ENCODE measurements at regions not wholly inside any gene's neighbourhood (a gene's known extent, or its start where the extent isn't known, plus 50 kb on each side); places are given as distances from the start of the nearest gene placed in this dataset.

DNA sequence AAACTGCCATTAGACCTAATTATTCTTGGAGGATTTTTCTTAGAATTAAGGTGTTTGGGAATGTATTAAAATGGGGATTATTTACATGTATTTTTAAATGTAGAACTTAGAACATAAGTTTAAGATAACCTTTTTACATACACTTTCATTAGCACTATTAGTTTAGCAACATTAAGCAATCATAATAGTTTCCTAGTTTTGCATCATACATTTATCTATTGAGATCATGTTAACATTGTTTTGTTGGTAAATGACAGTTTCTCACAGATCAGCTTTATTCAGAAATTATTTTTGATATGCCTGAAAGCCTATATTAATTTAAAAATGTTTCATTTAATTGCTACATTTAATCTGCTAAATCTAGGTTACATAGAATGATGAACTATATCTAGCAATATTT is 189.7 kb upstream of the PPP1R3A start:
- TF ChIP-seq CTCF (IDR thresholded peaks at IDR 0.05) (no peak), ZFX (IDR thresholded peaks at IDR 0.05; ENCODE audit: borderline replicate concordance) (no peak)
